Activated CD4-positive, alpha-beta T cell treated with anti-CD3 and anti-CD28 coated beads, Interleukin-2, amount 10 ng/mL, durations not matched to agents 7 days and 5 days (primary cell): ENCODE measurements at regions not wholly inside any gene's neighbourhood (a gene's known extent, or its start where the extent isn't known, plus 50 kb on each side); places are given as distances from the start of the nearest gene placed in this dataset.

Experiments used
- CTCF ChIA-PET: fragments of 350-600 bp; sonication (Branson Sonifier 250); formaldehyde crosslinking; loops from one replicate; lab custom pipeline; 2021; ENCODE audit warnings: antibody characterized with exemption; lab: Charles Lee
- POLR2A ChIA-PET: fragments of 350-600 bp; sonication (Branson Sonifier 250); formaldehyde crosslinking; loops from one replicate; lab custom pipeline; 2021; ENCODE audit warnings: antibody characterized with exemption; lab: Charles Lee
- DNase-seq: peaks from one replicate; pipeline ENCODE4 v3.0.0-alpha.2; 2020
- H3K27ac Mint-ChIP-seq: one replicate; pipeline ENCODE4 v1.8.0; 2021; ENCODE audit warnings: mild to moderate bottlenecking, moderate library complexity, mixed read lengths
- H3K27me3 Mint-ChIP-seq: one replicate; pipeline ENCODE4 v1.8.0; 2021; ENCODE audit warnings: mixed read lengths
- H3K36me3 Mint-ChIP-seq: one replicate; pipeline ENCODE4 v1.8.0; 2021; ENCODE audit warnings: low read depth, mixed read lengths
- H3K4me1 Mint-ChIP-seq: one replicate; pipeline ENCODE4 v1.8.0; 2021; ENCODE audit warnings: mixed read lengths
- H3K4me3 Mint-ChIP-seq: one replicate; pipeline ENCODE4 v1.8.0; 2021; ENCODE audit warnings: mild to moderate bottlenecking, moderate library complexity, mixed read lengths
- H3K9me3 Mint-ChIP-seq: one replicate; pipeline ENCODE4 v1.8.0; 2021; ENCODE audit warnings: mixed read lengths

DNA sequence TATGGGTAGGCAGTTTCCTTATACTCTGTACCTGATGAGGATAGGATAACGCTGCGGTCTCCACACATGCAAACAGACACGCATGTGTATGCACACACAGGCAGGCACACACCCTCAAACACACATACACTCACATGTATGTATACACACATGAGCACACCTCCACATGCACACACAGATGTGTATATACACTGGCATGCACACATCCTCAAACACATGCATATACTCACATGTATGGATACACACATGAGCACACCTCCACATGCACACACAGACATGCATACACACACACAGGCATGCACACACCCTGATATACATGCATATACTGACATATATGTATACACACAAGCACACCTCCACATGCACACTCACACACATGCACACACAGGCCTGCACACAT is 267.8 kb upstream of the HDAC4 start:
- Mint-ChIP-seq H3K36me3 (no peaks in the 10 kb centered on the region), H3K9me3 (no peaks in the 10 kb centered on the region), H3K4me1 (no peaks in the 10 kb centered on the region), H3K27me3 (no peaks in the 10 kb centered on the region), H3K4me3 (no peak overlapping the region), H3K27ac (no peak overlapping the region)
- DNase-seq: no peak
- POLR2A ChIA-PET: no interaction called here
- CTCF ChIA-PET: no interaction called here

DNA sequence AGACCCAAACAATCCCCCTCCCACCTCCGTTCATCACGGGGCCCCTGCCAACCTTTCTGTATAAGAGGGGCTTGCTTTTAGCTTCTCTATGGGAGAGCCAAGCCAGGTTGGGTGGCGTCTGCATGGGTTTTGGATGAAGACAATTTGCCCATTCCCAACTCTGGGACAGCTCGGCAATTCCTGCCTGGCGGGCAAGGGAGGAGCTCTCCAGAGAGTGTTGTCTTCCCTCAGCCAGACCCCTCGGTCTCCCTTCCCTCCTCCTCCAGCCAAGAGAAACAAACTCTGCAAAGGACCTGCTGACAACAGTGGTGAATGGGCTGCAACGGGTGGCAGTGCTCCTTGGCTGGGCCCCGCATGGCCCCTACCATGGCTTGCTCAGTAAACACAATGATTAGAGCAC is 267.2 kb upstream of the HDAC4 start:
- Mint-ChIP-seq H3K9me3 (no peaks in the 10 kb centered on the region), H3K4me1 (no peaks in the 10 kb centered on the region), H3K4me3 (no peak overlapping the region), H3K27me3 (no peaks in the 10 kb centered on the region), H3K36me3 (no peaks in the 10 kb centered on the region), H3K27ac (no peak overlapping the region)
- POLR2A ChIA-PET: no interaction called here
- DNase-seq: no peak
- CTCF ChIA-PET: no interaction called here

DNA sequence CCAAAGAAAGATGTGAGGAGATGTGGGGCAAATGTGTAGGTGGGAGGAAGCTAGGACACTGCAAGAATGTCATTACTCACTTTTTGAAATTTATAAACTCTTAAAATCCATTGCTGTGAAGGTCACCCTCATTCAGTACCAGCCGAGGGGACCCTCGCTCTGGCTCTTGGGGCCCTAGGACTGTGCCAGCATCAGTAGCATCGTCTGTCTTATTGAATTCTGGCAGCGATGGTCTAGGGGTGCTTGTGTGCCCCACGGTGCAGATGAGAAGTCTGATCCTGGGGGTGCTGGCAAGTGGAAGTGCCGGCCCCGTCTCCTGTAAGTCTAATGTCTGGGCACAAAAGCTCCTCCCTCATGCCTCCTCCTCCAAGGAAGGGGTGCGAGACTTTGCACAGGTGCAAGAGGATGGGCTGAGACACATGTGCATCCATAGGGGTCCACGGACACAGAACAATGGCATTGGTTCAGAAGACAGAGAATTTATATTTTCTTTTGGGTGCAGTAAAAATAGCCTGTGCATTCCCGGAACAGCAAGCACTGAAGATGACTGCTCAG is 266.7 kb upstream of the HDAC4 start:
- Mint-ChIP-seq H3K4me1 (no peaks in the 10 kb centered on the region), H3K36me3 (no peaks in the 10 kb centered on the region), H3K27ac (no peak overlapping the region), H3K9me3 (no peaks in the 10 kb centered on the region), H3K4me3 (no peak overlapping the region), H3K27me3 (peaks cover 2% of the 10 kb centered on the region)
- ChIA-PET POLR2A (no interaction called here), CTCF (no interaction called here)
- no peak for DNase-seq

DNA sequence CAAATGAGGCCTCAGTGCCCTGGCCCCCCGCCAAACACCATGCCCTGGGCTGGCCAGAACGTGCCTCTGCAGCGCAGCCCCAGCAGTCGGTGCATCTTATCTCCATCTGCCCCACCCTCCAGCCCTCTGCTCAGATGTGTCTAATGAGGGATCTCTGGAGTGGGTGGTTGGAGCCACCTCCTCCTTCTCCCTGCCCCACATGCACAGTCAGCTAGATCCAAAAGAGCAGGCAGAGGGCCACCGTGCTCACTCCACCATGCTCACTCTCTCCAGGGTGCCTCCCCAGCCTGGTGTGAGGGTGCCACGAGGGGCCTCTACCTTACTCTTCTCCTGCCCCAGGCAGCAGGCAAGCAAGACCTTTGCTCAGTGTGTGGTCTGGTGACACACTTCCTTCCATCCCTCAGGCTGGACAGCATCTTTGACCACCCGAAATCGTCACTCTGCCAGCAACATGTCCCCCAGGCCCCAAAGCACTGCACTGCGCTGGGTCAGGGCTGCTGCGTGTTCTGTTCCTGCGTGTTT is 266.1 kb upstream of the HDAC4 start:
- DNase-seq: no peak
- no peaks in the 10 kb centered on the region for H3K36me3 Mint-ChIP-seq
- no peaks in the 10 kb centered on the region for H3K4me1 Mint-ChIP-seq
- ChIA-PET CTCF (no interaction called here), POLR2A (no interaction called here)
- H3K27me3 Mint-ChIP-seq: peaks cover 4% of the 10 kb centered on the region
- no peaks in the 10 kb centered on the region for H3K9me3 Mint-ChIP-seq
- no peak overlapping the region for H3K4me3 Mint-ChIP-seq
- no peak overlapping the region for H3K27ac Mint-ChIP-seq

DNA sequence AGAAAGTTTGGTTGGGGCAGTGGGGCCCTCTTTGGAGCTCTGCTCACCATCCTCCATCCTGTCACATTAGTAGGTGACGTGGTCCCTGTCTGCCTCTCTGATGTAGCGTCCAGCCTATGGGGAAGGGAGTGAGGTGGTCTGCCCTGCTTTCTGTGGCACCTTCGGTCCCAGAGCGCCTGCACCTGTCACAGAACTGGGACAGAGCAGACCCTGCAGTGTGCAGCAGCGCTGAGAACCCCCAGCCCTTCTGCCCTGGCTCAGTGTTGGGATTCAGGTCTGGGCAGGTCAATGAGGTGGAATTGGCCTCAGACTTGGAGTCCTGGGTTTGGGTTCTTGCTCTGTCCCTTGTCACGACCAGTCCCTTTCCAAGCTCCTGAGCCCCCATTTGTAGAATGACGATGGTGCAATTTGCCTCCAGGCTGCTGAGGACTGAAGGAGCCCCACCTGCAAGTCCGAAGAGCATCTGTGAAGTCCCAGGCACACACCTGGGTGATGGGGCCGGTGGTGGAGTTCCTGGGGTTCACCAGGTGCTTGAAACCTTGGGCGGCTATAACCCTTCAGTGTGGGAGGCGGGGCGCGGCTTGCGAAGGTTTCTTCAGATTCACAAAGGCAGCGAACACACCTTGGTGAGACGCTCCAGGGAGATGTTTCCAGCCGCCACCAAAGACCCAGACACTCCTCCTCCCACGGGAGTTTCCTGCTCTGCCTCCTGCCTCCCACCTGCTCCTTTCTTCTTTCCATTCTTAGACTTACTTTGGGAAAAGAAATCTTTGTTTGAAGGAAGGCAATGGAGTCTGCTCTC is 265.4 kb upstream of the HDAC4 start:
- ChIA-PET POLR2A (no interaction called here), CTCF (no interaction called here)
- peaks cover 8% of the 10 kb centered on the region for H3K27me3 Mint-ChIP-seq
- no peaks in the 10 kb centered on the region for H3K36me3 Mint-ChIP-seq
- H3K4me3 Mint-ChIP-seq: no peak overlapping the region
- no peaks in the 10 kb centered on the region for H3K9me3 Mint-ChIP-seq
- H3K27ac Mint-ChIP-seq: no peak overlapping the region
- no peaks in the 10 kb centered on the region for H3K4me1 Mint-ChIP-seq
- DNase-seq: no peak

DNA sequence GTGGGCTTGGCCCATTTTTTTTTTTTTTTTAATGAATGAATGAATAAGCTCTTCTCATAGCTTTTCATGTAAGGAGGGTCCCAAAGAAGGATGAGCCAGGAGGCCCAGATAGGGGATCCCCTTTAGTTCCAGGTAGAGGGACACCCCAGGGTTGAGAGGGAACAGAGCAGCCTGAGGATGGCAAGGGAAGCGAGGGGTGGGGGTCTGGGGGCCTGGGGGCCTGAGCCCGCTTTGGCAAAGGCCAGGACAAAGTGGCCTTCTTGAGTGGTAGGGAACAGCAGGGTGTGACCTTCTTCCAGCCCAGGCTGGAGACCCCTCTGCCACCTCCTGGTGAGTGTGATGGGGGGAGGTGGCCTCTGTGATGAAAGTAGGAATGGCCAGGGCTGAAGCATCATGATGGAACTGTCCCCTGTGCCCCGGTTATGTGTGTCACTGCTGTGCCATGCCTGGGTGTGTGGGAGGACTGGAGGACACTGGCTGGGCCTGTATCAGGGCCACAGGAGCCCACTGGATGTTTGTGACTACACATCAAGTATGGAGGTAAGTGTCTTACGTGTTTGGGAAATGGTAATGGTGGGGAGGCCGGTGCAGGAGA is 263.5 kb upstream of the HDAC4 start:
- no peaks in the 10 kb centered on the region for H3K36me3 Mint-ChIP-seq
- DNase-seq: no peak
- no peak overlapping the region for H3K27ac Mint-ChIP-seq

DNA sequence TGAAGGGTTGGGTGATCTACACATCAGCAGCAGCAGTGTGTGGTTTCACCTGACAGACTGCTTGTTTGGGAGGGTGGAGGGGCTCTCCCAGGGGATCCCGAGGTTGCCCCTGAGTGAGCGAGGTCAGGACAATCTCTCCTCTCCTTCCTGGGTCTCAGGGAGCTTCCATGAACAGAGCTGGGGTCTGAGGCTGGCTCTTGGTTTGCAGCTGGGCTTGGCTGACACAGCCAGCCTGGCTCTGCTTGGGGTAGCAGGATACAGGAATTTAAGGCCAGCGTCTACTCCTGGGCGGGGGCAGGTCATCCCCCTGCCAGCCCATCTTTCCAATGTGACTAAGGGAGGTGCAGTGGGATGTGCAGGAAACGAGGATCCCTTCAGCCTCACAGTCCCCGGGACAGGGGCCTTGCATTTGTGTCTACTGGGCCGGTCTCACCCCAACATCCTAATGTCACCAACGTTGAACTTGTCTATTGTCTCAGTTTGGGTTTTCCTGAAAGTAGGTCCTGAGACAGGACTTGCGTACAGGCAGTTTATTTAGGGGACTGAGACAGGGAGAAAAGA is 262.6 kb upstream of the HDAC4 start:
- H3K27ac Mint-ChIP-seq: no peak overlapping the region
- no peak for DNase-seq
- H3K4me3 Mint-ChIP-seq: no peak overlapping the region
- no peaks in the 10 kb centered on the region for H3K9me3 Mint-ChIP-seq
- peaks cover 10% of the 10 kb centered on the region for H3K27me3 Mint-ChIP-seq
- H3K36me3 Mint-ChIP-seq: no peaks in the 10 kb centered on the region
- ChIA-PET POLR2A (no interaction called here), CTCF (no interaction called here)
- no peaks in the 10 kb centered on the region for H3K4me1 Mint-ChIP-seq

More for the DNA sequence above, 263.5 kb upstream of the HDAC4 start:
- ChIA-PET POLR2A (no interaction called here), CTCF (no interaction called here)
- Mint-ChIP-seq H3K4me3 (no peak overlapping the region), H3K4me1 (no peaks in the 10 kb centered on the region), H3K27me3 (peaks cover 10% of the 10 kb centered on the region), H3K9me3 (no peaks in the 10 kb centered on the region)

DNA sequence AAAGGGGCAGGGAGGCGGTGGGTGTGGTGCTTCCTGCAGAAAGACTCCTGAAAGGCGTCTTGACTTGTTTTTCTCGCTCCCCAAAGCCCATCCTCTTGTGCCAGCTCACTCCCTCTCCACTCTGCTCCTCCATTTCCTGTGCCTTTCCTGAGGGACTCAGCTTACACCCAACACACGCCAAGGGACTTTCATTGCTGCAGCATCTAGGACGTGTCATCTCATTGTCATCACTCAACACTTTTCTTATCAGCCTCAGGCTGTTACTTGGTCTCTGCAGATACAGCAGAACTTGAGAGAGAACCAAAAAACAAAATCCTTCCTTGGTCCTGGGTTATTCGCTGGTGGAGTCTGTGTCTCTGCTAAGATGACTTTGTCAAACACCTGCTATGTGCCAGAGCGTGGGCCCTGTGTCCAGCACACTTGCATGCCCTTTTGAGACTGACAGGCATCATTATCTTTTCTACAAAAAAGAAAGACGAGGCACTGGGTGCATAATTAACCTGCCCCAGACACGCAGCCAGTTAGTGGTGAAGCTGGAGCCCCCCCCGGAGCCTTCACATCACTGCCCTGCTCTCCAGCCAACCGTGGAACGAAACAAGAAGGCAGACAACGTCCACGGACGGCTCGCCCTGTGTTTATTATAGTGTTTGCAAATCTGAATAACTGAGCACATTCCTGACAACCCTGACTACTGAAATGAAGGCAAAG is 261.7 kb upstream of the HDAC4 start:
- ChIA-PET POLR2A (no interaction called here), CTCF (interaction anchor here (1.0 kb wide), 1 partner anchor 574 kb away, joined by 3 read pairs; no protein-coding TSS in a partner anchor)
- Mint-ChIP-seq H3K4me1 (no peaks in the 10 kb centered on the region), H3K9me3 (no peaks in the 10 kb centered on the region), H3K27ac (no peak overlapping the region), H3K36me3 (no peaks in the 10 kb centered on the region), H3K27me3 (peaks cover 12% of the 10 kb centered on the region), H3K4me3 (no peak overlapping the region)
- DNase-seq: no peak

DNA sequence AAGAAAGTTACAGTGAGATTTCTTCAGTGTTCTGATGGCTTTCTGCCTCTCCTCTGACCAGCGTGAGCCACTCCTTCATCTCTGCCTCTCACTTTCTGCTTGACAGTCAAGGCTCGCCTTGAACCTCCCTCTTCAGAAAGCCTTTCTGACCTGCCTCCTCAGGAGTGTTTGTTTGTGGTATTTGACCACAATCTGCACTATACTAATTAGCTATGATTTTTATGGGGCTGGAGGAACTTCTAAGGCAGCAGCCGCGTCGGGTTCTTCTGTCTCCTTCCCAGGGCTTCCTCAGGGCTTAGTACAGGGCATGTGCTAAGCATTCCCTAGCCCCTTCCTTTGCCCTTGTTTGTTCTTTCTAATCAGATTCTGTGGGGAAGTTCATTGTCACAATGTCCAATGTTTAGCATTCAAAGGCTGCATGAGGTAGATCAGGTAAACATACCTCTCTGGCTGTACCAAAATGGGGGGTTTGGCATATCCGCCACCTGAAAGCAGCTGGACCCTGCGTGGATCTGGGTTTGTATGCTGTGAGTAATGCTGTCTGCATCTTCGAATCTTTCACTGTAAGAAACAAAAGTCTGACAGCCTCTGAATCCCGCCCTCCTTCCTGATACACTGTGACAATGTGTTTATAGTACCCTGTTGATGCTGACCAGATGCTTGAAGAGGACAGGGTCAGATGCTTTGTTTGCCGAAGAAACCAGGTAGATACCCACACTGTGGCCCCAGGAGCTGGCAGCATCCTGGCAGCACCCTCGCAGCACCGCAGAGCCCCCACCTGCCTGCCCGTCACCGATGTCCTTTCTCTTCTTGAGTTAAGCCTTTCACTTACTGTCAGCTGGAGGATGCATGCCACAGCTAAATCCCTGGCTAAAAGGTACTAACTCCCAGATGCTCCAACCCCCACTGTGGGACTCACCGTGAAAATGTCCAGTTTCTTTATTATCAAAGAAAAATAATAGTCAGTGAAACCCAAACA is 260.8 kb upstream of the HDAC4 start:
- Mint-ChIP-seq H3K36me3 (no peaks in the 10 kb centered on the region), H3K27me3 (peaks cover 16% of the 10 kb centered on the region), H3K4me1 (no peaks in the 10 kb centered on the region), H3K9me3 (no peaks in the 10 kb centered on the region), H3K27ac (no peak overlapping the region), H3K4me3 (no peak overlapping the region)
- CTCF ChIA-PET: interaction anchor here (1.0 to 1.3 kb wide), 2 partner anchors 15 to 573 kb away, joined by 3 to 5 read pairs; no protein-coding TSS in a partner anchor
- POLR2A ChIA-PET: no interaction called here
- DNase-seq: no peak

DNA sequence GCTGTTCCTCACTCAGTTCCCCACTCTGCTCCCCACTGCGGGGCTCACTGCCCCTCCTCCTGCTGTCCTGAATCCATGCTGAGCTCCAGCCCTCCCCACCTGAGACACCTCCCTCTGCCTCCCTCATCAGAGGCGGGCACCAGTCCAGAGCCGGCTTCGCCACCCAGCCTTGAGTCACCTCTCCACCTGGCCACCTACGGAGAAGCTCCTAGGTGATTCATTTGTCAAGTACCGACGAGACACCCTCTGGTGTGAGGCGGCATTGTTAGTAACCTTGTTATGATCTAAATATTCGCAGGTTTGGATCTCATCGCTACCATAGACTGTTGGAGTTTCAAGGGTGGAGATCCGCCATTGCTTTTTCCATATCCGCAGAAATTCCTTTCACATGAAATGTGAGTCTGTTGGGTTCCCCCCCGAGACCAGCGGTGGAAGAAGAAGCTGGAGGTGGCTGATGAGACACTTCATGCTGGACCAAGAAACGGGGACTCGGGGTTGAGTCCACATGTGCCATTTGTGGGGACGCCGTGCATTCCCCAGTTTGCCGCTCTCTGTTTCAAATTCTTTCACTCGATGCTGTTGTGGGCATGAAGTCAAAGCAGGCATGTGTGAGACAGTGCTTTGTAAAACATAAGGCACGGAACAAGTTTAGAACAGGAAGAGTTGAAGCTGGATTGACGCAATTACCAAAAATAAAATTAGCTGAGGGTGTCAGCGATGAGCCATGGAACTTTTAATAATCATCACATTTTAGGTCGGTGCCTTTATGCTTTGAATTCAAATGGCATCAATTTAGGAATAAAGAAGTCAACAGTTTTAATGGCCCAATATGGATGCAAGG is 259.8 kb upstream of the HDAC4 start:
- Mint-ChIP-seq H3K27me3 (peaks cover 22% of the 10 kb centered on the region), H3K4me3 (no peak overlapping the region), H3K27ac (no peak overlapping the region), H3K9me3 (no peaks in the 10 kb centered on the region), H3K36me3 (no peaks in the 10 kb centered on the region), H3K4me1 (no peaks in the 10 kb centered on the region)
- DNase-seq: no peak
- POLR2A ChIA-PET: no interaction called here
- CTCF ChIA-PET: interaction anchor here (1.3 kb wide), 1 partner anchor 14 kb away, joined by 5 read pairs; no protein-coding TSS in a partner anchor

DNA sequence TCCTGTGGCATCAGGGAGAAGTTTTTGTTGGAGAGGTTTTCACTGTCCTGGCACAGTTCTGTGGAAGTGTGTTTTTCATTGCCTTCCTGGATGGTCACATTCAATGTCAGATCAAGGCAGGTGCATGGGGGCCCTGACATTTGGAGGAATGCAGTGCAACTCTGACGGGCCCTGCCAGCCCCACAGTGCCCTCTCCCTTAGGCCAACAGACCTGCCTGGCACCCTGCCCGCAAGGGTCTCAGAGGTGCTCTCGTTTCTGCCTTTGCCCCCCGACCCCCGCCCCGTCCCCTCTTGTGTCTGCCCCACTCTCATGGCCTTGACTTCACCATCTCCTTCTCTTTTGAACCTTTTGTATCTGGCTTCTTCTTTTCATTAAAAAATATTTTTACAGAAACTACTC is 257.2 kb upstream of the HDAC4 start:
- Mint-ChIP-seq H3K4me3 (no peak overlapping the region), H3K36me3 (no peaks in the 10 kb centered on the region), H3K4me1 (no peaks in the 10 kb centered on the region), H3K9me3 (no peaks in the 10 kb centered on the region), H3K27ac (no peak overlapping the region), H3K27me3 (peaks cover 22% of the 10 kb centered on the region)
- ChIA-PET POLR2A (no interaction called here), CTCF (no interaction called here)
- no peak for DNase-seq
